GM18873 (cell line): ENCODE measurements at regions not wholly inside any gene's neighbourhood (a gene's known extent, or its start where the extent isn't known, plus 50 kb on each side); places are given as distances from the start of the nearest gene placed in this dataset.

Experiments used
- ATAC-seq: cut with Tn5 transposase; IDR thresholded peaks from one replicate; pipeline ENCODE4 v1.9.1; 2021; ENCODE audit warnings: mild to moderate bottlenecking, moderate library complexity, moderate number of reproducible peaks; ENCODE audit not compliant: unreplicated experiment, low FRiP score

GRCh38 chr21:35585878-35586277 lies 474.4 kb downstream of the SETD4 start:
- no peak for ATAC-seq

DNA sequence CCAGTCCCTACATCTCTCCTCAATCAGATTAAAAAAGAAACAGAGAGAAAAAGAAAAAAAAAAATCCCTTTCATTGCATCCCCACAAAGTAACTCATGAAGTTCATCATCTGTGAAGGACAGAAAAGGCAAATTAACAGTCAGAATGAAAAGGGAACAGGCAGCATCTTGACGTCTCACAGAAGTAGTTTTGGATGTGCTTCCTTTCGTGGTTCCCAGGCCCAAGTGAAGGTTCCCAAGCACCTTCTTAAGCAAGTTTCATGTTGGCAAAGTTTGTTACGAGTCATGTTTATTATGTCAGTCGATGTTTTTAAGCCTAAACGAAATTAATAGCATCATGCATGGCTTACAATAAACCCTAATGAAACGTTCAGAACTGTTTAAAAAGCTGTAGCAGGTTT lies 475.2 kb downstream of the SETD4 start:
- ATAC-seq = no peak

- no peak for ATAC-seq
Observed at GRCh38 chr21:35583566-35584216, 476.6 kb downstream of the SETD4 start.

DNA sequence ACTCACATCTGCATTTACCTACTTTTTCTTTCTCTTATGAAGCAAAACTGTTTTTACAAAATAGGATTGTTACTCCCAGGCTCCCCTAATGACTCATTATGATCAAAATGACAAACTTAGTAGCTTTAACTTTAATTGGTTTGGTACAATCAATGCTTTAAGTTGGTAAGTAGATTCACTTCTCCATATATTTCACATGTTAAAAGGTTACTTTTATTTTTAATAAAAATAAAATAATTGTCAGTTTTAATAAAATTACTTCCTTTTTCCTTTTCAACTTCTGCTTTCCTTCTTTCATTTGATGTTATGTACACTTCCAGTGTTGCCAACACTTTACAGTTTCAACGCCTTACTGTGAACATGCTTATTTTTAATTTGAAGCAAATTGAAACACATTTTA lies 477.6 kb downstream of the SETD4 start:
- no peak for ATAC-seq

- no peak for ATAC-seq
Observed at GRCh38 chr21:35581640-35582039, 478.7 kb downstream of the SETD4 start.

- ATAC-seq = no peak
Observed at GRCh38 chr21:35579520-35580293, 480.6 kb downstream of the SETD4 start.

DNA sequence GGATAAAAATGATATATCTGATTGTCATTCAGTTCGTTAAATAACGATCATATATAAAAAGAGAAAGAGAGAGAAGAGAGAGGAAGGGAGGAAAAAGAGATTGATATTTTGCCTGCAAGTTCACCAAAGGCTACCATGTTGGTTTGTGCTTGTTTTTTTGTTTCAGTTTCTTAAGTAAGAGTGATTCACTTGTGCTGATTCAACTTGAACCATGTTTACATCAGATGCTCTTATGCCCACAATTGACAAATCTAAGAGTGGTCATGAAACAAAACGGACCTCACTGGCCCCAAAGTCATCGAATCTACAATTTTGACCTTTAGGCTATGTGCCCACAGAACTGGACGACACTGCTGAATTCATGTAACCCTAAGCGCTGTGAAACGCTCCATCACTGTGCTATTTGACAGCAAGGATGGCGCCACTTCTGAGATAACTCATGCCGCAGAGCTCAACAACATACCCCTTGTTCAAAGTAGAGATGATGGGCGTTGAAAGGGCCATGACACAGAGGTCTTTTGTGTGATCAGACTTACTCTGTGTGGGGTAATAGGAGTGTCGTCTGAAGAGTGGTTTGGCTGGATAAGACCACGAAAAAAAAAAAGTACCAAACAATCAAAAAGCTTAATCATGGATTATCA lies 481.4 kb downstream of the SETD4 start:
- no peak for ATAC-seq

DNA sequence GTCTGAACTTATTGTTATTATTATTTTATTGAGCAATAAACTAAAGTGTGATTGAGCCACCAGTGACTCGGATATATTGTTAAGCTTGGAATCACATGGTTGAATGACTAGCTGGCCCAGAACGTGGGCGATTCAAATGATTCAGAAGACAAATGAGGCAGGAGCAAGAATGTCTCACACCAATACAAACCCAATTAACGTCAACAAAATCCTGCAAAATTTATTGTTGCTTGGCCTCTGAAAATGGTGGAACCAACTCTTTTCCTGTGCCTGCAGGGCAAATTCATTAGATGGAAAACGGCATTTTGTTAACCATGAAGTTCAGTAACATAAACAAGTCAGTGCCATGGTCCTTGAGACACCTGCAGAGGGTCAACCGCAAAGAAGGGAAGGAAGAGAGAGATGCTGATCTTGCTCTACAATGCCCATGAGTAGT lies 482.0 kb downstream of the SETD4 start:
- no peak for ATAC-seq

DNA sequence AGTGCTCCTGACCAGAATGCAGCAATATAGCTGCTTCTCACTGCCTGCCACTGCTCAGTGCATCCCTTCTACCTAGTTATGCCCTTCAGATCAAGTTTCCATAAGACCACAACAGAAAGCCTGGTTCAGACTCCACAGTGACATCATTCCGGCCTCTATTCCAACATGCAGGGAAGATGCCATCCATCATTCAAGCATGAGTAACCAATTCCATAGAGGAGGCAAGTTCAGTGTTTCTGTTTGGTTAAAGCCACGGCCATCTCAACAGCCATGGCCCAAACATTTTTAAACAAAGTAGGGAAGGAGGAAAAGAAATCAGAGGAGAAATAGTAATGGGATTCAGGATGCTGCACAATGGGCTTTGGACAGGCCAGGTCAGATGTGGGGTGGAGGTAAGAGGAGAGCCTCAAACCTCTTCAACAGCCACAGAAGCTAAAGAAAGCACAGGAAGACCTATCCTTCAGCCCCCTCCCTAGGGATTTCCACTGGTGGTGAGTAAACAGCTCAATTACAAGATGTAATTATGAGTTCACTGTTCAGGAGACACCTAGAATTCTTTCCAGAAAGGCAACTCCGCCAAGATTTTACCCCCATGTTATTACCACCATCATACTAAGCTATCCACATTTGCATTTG lies 484.9 kb downstream of the SETD4 start:
- ATAC-seq = no peak

- ATAC-seq = no peak
Observed at GRCh38 chr21:35573472-35574374, 486.6 kb downstream of the SETD4 start.

- ATAC-seq = no peak
Observed at GRCh38 chr21:35571910-35572309, 488.4 kb downstream of the SETD4 start.

DNA sequence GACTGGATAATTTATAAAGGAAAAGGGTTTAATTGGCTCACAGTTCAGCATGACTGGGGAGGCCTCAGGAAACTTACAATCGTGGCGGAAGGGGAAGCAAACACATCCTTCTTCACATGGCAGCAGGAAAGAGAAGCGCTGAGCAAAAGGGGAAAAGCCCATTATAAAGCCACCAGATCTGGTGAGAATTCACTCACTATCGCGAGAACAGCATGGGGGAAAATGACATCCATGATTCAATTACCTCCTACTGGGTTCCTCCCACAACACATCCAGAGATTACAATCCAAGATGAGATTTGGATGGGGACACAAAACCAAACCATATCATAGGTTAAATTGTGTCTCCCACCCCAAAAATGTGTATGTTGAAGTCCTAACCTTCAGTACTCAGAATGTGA lies 491.7 kb downstream of the SETD4 start:
- ATAC-seq = no peak

- ATAC-seq = no peak
Observed at GRCh38 chr21:35566874-35567273, 493.5 kb downstream of the SETD4 start.

DNA sequence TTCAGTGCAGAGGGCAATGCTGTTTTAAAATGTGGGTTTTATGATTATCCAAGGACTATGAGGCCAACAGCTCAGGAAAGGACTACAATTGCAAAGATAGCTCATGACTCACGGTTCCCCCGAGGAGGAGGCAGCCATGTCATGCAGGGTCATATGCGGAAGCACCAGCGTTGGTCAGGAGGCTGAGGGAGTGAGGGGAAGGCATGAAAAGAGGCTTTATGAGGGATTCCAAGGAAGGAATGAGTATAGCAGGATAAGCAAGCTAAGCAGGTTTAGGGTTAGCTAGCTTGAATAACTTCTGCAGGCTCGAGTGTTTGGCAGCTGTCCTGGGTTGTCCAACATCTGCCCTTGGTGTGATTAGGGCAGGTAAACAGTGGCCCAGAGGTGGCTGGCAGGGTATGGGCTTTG lies 495.1 kb downstream of the SETD4 start:
- ATAC-seq = no peak

- no peak for ATAC-seq
Observed at GRCh38 chr21:35563885-35564451, 496.4 kb downstream of the SETD4 start.

DNA sequence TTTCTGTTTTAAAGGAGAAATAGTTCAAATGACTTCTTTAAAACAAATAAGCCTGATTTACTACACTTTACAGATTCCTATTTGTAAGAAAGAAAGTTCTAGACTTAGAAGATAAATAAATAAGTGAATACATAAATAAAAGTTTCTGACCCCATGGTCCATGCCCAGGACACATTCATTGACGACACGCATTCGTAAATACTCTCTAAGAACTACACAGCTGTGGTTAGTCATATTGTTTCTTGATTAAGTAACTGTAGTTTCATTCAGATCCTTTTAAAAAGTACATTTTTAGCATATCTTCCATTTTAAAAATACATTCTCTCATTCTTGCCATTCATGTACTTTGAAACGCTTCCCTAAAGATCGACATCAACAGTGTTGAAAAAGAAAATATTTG lies 497.4 kb downstream of the SETD4 start:
- ATAC-seq = no peak

GRCh38 chr21:35561116-35561515 lies 499.2 kb downstream of the SETD4 start:
- no peak for ATAC-seq

- ATAC-seq = no peak
Observed at GRCh38 chr21:35559829-35560225, 500.5 kb downstream of the SETD4 start.

DNA sequence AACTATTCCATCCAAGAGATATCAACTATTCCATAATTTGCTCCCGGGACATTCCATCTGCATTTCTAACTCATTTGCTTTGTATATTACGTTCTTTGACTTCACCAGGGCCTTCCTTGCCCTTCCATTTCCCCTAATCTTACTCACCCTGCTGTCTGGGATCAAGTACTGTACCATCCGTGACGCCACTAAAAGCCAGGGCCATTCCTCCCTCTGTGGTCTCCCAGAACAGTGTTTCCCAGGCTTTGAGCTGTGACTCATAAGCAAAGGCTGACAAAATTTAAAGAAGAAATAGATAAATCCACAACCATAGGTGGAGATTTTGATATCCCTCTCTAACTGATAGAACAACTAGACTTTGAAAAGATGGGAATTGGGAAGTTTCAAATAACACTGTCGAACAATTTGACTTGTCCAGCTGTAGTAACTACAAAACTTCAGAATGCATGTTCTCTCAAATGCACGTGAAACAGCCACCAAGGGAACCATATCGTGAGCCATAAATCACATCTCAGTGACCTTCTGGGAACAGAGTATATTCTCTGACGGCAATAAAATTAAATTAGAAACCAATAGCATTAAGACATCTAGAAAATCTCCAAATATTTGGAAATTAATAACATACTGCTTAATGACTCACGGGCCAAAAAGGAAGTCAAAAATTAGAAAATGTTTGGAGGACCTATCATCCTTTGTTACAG lies 501.0 kb downstream of the SETD4 start:
- ATAC-seq = no peak
